Liver (tissue), 3 donors: ENCODE measurements at regions not wholly inside any gene's neighbourhood (a gene's known extent, or its start where the extent isn't known, plus 50 kb on each side); places are given as distances from the start of the nearest gene placed in this dataset.
A peak's percentile ranks its signal among the peaks of the same experiment; 100 is the strongest.

ENCODE experiments used
- GABPA ChIP-seq, 2 donors: IDR thresholded peaks in 1 of 2; conservative IDR thresholded peaks in 1 of 2; 2 replicates each; pipeline ENCODE4 v1.6.1; 2016; ENCODE audit warnings: antibody characterized with exemption in 2 of 2, mild to moderate bottlenecking in 1 of 2, moderate library complexity in 1 of 2
- NR2F2 ChIP-seq: IDR thresholded peaks from 2 replicates; pipeline ENCODE4 v1.6.1; 2016; ENCODE audit warnings: antibody characterized with exemption
- RAD21 ChIP-seq, 2 donors: IDR thresholded peaks; 2 replicates each; pipeline ENCODE4 v1.6.1; 2016; ENCODE audit warnings: antibody characterized with exemption in 2 of 2, mild to moderate bottlenecking in 2 of 2
- RXRA ChIP-seq, 2 donors: IDR thresholded peaks; 2 replicates each; pipeline ENCODE4 v1.6.1; 2017 to 2018; ENCODE audit warnings: antibody characterized with exemption in 2 of 2, mild to moderate bottlenecking in 1 of 2
- SP1 ChIP-seq: IDR thresholded peaks from 2 replicates; pipeline ENCODE4 v1.6.1; 2018; ENCODE audit warnings: antibody characterized with exemption, mild to moderate bottlenecking
- TAF1 ChIP-seq: conservative IDR thresholded peaks from 2 replicates; pipeline ENCODE4 v1.6.1; 2016; ENCODE audit warnings: antibody characterized with exemption, mild to moderate bottlenecking
- YY1 ChIP-seq: IDR thresholded peaks from 2 replicates; pipeline ENCODE4 v1.6.1; 2016; ENCODE audit warnings: antibody characterized with exemption, mild to moderate bottlenecking
- TF ChIP-seq, protein P1 (sequence below): fragments of 150-350 bp; IDR thresholded peaks from 2 replicates; pipeline ENCODE4 v1.5.1; 2017; ENCODE audit warnings: improper control_type of control experiment, low read depth, low read length; ENCODE audit not compliant: missing input control
- TF ChIP-seq, protein P2 (sequence below): IDR thresholded peaks from 2 replicates; pipeline ENCODE4 v1.6.1; 2016; ENCODE audit warnings: antibody characterized with exemption, mild to moderate bottlenecking
- TF ChIP-seq, protein P3 (sequence below): IDR thresholded peaks from 2 replicates; pipeline ENCODE4 v1.6.1; 2016; ENCODE audit warnings: antibody characterized with exemption
- TF ChIP-seq, protein P4 (sequence below): IDR thresholded peaks from 2 replicates; pipeline ENCODE4 v1.6.1; 2016; ENCODE audit warnings: antibody characterized with exemption
- donor health status: healthy.
- donor health status: healthy.

DNA sequence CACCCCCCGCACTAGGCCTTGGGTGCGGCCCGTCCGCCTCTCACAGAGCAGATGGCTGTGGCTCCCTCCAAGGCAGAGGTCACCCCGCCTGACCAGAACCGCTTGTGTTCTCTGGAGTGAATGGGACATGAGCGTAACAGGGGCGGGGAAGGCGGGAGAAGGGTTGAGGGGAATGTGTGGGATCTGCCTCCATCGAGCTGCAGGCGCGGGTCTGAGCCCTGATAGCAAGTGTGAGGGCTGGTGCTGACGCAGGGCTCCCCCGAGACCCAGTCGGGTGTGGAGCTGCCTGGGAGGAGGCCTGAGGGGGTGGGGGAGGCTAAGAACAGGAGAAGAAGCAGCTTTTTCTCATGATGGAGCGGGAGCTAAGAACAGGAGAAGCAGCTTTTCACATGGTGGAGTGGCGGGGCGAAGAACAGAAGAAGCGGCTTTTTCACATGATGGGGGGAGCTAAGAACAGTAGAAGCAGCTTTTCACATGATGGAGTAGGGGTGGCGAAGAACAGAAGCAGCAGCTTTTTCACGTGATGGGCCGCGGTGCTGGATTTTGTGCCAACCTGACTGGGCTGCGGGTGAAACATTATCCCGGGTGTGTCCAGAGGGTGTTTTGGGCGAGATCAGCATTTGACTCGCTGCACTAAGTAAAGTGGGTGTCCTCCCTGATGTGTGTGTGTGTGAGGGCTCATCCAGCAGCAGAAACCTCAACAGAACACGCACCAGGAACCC lies 169.3 kb downstream of the TTLL2 start:
- TF ChIP-seq NR2F2 (no peak), GABPA (IDR thresholded peaks at IDR 0.05 in 1 of 2, conservative IDR thresholded peaks at IDR 0.05 in 1 of 2) (no peak), RAD21 (IDR thresholded peaks at IDR 0.05) (peak in 1 of 2 donors; percentile 17), TAF1 (no peak), SP1 (no peak), YY1 (no peak), RXRA (IDR thresholded peaks at IDR 0.05) (peak in 1 of 2 donors; percentile 49)
- TF ChIP-seq, protein P1, sequence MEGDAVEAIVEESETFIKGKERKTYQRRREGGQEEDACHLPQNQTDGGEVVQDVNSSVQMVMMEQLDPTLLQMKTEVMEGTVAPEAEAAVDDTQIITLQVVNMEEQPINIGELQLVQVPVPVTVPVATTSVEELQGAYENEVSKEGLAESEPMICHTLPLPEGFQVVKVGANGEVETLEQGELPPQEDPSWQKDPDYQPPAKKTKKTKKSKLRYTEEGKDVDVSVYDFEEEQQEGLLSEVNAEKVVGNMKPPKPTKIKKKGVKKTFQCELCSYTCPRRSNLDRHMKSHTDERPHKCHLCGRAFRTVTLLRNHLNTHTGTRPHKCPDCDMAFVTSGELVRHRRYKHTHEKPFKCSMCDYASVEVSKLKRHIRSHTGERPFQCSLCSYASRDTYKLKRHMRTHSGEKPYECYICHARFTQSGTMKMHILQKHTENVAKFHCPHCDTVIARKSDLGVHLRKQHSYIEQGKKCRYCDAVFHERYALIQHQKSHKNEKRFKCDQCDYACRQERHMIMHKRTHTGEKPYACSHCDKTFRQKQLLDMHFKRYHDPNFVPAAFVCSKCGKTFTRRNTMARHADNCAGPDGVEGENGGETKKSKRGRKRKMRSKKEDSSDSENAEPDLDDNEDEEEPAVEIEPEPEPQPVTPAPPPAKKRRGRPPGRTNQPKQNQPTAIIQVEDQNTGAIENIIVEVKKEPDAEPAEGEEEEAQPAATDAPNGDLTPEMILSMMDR = no peak
- TF ChIP-seq, protein P2, sequence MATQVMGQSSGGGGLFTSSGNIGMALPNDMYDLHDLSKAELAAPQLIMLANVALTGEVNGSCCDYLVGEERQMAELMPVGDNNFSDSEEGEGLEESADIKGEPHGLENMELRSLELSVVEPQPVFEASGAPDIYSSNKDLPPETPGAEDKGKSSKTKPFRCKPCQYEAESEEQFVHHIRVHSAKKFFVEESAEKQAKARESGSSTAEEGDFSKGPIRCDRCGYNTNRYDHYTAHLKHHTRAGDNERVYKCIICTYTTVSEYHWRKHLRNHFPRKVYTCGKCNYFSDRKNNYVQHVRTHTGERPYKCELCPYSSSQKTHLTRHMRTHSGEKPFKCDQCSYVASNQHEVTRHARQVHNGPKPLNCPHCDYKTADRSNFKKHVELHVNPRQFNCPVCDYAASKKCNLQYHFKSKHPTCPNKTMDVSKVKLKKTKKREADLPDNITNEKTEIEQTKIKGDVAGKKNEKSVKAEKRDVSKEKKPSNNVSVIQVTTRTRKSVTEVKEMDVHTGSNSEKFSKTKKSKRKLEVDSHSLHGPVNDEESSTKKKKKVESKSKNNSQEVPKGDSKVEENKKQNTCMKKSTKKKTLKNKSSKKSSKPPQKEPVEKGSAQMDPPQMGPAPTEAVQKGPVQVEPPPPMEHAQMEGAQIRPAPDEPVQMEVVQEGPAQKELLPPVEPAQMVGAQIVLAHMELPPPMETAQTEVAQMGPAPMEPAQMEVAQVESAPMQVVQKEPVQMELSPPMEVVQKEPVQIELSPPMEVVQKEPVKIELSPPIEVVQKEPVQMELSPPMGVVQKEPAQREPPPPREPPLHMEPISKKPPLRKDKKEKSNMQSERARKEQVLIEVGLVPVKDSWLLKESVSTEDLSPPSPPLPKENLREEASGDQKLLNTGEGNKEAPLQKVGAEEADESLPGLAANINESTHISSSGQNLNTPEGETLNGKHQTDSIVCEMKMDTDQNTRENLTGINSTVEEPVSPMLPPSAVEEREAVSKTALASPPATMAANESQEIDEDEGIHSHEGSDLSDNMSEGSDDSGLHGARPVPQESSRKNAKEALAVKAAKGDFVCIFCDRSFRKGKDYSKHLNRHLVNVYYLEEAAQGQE = peak; percentile 33
- TF ChIP-seq, protein P3, sequence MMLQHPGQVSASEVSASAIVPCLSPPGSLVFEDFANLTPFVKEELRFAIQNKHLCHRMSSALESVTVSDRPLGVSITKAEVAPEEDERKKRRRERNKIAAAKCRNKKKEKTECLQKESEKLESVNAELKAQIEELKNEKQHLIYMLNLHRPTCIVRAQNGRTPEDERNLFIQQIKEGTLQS = no peak
- TF ChIP-seq, protein P4, sequence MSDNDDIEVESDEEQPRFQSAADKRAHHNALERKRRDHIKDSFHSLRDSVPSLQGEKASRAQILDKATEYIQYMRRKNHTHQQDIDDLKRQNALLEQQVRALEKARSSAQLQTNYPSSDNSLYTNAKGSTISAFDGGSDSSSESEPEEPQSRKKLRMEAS = no peak
